Loucy (cell line): ENCODE measurements at regions not wholly inside any gene's neighbourhood (a gene's known extent, or its start where the extent isn't known, plus 50 kb on each side); places are given as distances from the start of the nearest gene placed in this dataset.

Source experiments
- H2AFZ ChIP-seq: fragments of 200-600 bp; sonication (generic); 2 replicates; pipeline ENCODE4 v1.6.0; 2016; ENCODE audit warnings: antibody characterized with exemption, mild to moderate bottlenecking, low read length, moderate library complexity
- H3F3A ChIP-seq: fragments of 200-600 bp; 2 replicates; pipeline ENCODE4 v1.6.0; 2016; ENCODE audit warnings: antibody characterized with exemption, low read depth, mild to moderate bottlenecking
- H3K27me3 ChIP-seq: fragments of 200-600 bp; sonication (generic); 2 replicates; pipeline ENCODE4 v1.6.1; 2014; ENCODE audit warnings: low read length, mild to moderate bottlenecking; ENCODE audit not compliant: insufficient read depth, poor library complexity, severe bottlenecking
- H3K36me3 ChIP-seq: fragments of 200-600 bp; sonication (generic); 2 replicates; pipeline ENCODE4 v1.6.1; 2016; ENCODE audit warnings: low read length; ENCODE audit not compliant: insufficient read depth
- H3K4me1 ChIP-seq: fragments of 200-600 bp; sonication (generic); 2 replicates; pipeline ENCODE4 v1.5.1; 2014; ENCODE audit warnings: low read length, mild to moderate bottlenecking; ENCODE audit not compliant: insufficient read depth, poor library complexity, severe bottlenecking
- H3K4me2 ChIP-seq: fragments of 200-600 bp; sonication (generic); 2 replicates; pipeline ENCODE4 v1.6.0; 2014; ENCODE audit warnings: antibody characterized with exemption, low read length, low read depth, mild to moderate bottlenecking; ENCODE audit not compliant: poor library complexity, severe bottlenecking
- H3K4me3 ChIP-seq: fragments of 200-600 bp; sonication (generic); 2 replicates; pipeline ENCODE4 v1.5.1; 2014; ENCODE audit warnings: low read length, mild to moderate bottlenecking, mixed read lengths; ENCODE audit not compliant: poor library complexity, severe bottlenecking
- H3K79me2 ChIP-seq: fragments of 200-600 bp; sonication (generic); 2 replicates; pipeline ENCODE4 v1.6.1; 2014; ENCODE audit warnings: low read length; ENCODE audit not compliant: insufficient read depth
- H3K9ac ChIP-seq: fragments of 200-600 bp; sonication (generic); 2 replicates; pipeline ENCODE4 v1.6.0; 2014; ENCODE audit warnings: mild to moderate bottlenecking, low read depth, low read length, moderate library complexity; ENCODE audit not compliant: poor library complexity, severe bottlenecking
- H3K9me2 ChIP-seq: fragments of 200-600 bp; sonication (generic); replicated peaks from 2 replicates; pipeline ENCODE4 v1.6.1; 2016; ENCODE audit warnings: low read depth, low read length, mixed read lengths
- H3K9me3 ChIP-seq: fragments of 200-600 bp; sonication (generic); 2 replicates; pipeline ENCODE4 v1.6.1; 2014; ENCODE audit warnings: mild to moderate bottlenecking, antibody characterized with exemption, low read length, low read depth; ENCODE audit not compliant: insufficient read depth
- H4K20me1 ChIP-seq: fragments of 200-600 bp; sonication (generic); 2 replicates; pipeline ENCODE4 v1.6.0; 2014; ENCODE audit warnings: antibody characterized with exemption, low read length, mild to moderate bottlenecking; ENCODE audit not compliant: insufficient read depth, poor library complexity, severe bottlenecking
- EZH2phosphoT487 ChIP-seq: fragments of 200-600 bp; IDR thresholded peaks from 2 replicates; pipeline ENCODE4 v1.6.1; 2018; ENCODE audit warnings: antibody characterized with exemption, mild to moderate bottlenecking, moderate library complexity, borderline replicate concordance
- TF ChIP-seq, protein P1 (sequence below): fragments of 200-600 bp; sonication (generic); conservative IDR thresholded peaks from 2 replicates; pipeline ENCODE4 v1.5.1; 2014; ENCODE audit warnings: mild to moderate bottlenecking, antibody characterized with exemption, low read length

- Histone ChIP-seq H2AFZ (no peak overlapping the region), H3K4me1 (no peaks in the 10 kb centered on the region), H3K79me2 (no peaks in the 10 kb centered on the region), H3K9me2 (no peaks in the 10 kb centered on the region), H3F3A (no peaks in the 10 kb centered on the region), H3K4me2 (no peak overlapping the region), H3K9me3 (no peaks in the 10 kb centered on the region), H3K4me3 (no peak overlapping the region), H3K9ac (no peak overlapping the region), H3K36me3 (no peaks in the 10 kb centered on the region), H3K27me3 (no peaks in the 10 kb centered on the region), H4K20me1 (no peaks in the 10 kb centered on the region)
- TF ChIP-seq, protein P1, sequence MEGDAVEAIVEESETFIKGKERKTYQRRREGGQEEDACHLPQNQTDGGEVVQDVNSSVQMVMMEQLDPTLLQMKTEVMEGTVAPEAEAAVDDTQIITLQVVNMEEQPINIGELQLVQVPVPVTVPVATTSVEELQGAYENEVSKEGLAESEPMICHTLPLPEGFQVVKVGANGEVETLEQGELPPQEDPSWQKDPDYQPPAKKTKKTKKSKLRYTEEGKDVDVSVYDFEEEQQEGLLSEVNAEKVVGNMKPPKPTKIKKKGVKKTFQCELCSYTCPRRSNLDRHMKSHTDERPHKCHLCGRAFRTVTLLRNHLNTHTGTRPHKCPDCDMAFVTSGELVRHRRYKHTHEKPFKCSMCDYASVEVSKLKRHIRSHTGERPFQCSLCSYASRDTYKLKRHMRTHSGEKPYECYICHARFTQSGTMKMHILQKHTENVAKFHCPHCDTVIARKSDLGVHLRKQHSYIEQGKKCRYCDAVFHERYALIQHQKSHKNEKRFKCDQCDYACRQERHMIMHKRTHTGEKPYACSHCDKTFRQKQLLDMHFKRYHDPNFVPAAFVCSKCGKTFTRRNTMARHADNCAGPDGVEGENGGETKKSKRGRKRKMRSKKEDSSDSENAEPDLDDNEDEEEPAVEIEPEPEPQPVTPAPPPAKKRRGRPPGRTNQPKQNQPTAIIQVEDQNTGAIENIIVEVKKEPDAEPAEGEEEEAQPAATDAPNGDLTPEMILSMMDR = no peak
- TF ChIP-seq EZH2phosphoT487 = no peak
Observed at GRCh38 chr14:80344208-80344607, 132.9 kb upstream of the DIO2 start.

GRCh38 chr14:80336608-80337106 lies 125.4 kb upstream of the DIO2 start:
- Histone ChIP-seq H2AFZ (no peak overlapping the region), H3K9me2 (no peaks in the 10 kb centered on the region), H3F3A (no peaks in the 10 kb centered on the region), H3K4me1 (no peaks in the 10 kb centered on the region), H3K36me3 (no peaks in the 10 kb centered on the region), H3K4me2 (no peak overlapping the region), H3K9me3 (no peaks in the 10 kb centered on the region), H3K9ac (no peak overlapping the region), H4K20me1 (no peaks in the 10 kb centered on the region), H3K79me2 (no peaks in the 10 kb centered on the region), H3K4me3 (no peak overlapping the region), H3K27me3 (no peaks in the 10 kb centered on the region)
- no peak for TF ChIP-seq EZH2phosphoT487
- TF ChIP-seq, protein P1 = no peak

DNA sequence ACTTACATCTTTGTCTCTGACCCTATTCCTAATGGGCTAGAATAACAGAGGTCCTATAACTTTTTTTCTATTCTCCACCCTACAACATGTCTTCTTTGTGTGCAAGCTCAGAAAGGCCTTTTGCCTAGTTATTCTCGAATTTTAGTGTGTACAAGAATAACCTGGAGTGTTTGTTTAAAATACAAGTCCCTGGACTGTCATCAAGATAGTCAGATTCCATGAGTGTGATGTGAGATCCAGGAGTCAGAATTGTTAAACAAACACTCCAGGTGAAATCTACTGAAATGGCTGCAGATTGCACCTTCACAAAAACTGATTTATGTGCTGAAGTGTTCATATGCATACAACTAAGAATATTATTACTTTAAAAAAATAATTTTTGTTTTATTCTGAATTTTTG lies 114.4 kb upstream of the DIO2 start:
- H4K20me1 ChIP-seq = no peaks in the 10 kb centered on the region
- H3F3A ChIP-seq = no peaks in the 10 kb centered on the region
- no peak overlapping the region for H3K4me2 ChIP-seq
- H3K9me3 ChIP-seq = no peaks in the 10 kb centered on the region
- H3K79me2 ChIP-seq = no peaks in the 10 kb centered on the region
- TF ChIP-seq EZH2phosphoT487 = no peak
- TF ChIP-seq, protein P1 = no peak
- H3K27me3 ChIP-seq = no peaks in the 10 kb centered on the region
- H3K9me2 ChIP-seq = no peaks in the 10 kb centered on the region
- H2AFZ ChIP-seq = no peak overlapping the region
- H3K4me3 ChIP-seq = no peak overlapping the region
- H3K36me3 ChIP-seq = no peaks in the 10 kb centered on the region
- no peaks in the 10 kb centered on the region for H3K4me1 ChIP-seq
- no peak overlapping the region for H3K9ac ChIP-seq
